AG09309 (cell line): ENCODE measurements at regions not wholly inside any gene's neighbourhood (a gene's known extent, or its start where the extent isn't known, plus 50 kb on each side); places are given as distances from the start of the nearest gene placed in this dataset.
"Not testable (repeated sequence)": the region's sequence is repeated elsewhere in the genome, so short reads cannot be mapped to it uniquely, and the experiment has no call there.

ENCODE experiments used
- DNase-seq: peaks from one replicate; pipeline ENCODE4 v3.0.0-alpha.2; 2010; ENCODE audit warnings: low read depth
- H3K4me3 ChIP-seq: 2 replicates; pipeline ENCODE4 v1.5.1; 2011; ENCODE audit warnings: mild to moderate bottlenecking, low read depth, low read length, moderate library complexity; ENCODE audit not compliant: control insufficient read depth
- TF ChIP-seq, protein P1 (sequence below): IDR thresholded peaks from 2 replicates; pipeline ENCODE4 v1.5.1; 2011; ENCODE audit warnings: mild to moderate bottlenecking, low read depth, low read length, inconsistent platforms; ENCODE audit not compliant: insufficient read depth, control insufficient read depth; ENCODE audit errors: missing control alignments

DNA sequence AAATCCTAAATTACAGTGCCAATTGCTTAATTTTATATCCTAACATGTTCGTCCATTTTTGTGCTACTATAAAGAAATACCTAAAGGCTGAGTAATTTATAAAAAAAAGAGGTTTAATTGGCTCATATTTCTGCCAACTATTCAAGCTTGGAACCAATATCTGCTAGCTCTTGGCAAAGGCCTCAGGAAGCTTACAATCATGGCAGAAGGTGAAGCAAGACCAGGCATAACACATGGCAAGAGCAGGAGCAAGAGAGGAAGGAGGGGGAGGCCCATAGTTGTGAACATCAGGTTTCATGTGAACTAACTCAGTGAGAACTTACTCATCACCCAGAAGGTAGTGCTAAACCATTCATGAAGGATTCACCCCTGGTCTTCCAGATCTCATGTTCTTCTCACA is 494.3 kb downstream of the CCER1 start:
- TF ChIP-seq, protein P1, sequence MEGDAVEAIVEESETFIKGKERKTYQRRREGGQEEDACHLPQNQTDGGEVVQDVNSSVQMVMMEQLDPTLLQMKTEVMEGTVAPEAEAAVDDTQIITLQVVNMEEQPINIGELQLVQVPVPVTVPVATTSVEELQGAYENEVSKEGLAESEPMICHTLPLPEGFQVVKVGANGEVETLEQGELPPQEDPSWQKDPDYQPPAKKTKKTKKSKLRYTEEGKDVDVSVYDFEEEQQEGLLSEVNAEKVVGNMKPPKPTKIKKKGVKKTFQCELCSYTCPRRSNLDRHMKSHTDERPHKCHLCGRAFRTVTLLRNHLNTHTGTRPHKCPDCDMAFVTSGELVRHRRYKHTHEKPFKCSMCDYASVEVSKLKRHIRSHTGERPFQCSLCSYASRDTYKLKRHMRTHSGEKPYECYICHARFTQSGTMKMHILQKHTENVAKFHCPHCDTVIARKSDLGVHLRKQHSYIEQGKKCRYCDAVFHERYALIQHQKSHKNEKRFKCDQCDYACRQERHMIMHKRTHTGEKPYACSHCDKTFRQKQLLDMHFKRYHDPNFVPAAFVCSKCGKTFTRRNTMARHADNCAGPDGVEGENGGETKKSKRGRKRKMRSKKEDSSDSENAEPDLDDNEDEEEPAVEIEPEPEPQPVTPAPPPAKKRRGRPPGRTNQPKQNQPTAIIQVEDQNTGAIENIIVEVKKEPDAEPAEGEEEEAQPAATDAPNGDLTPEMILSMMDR: no peak
- peak; percentile 21 for DNase-seq

DNA sequence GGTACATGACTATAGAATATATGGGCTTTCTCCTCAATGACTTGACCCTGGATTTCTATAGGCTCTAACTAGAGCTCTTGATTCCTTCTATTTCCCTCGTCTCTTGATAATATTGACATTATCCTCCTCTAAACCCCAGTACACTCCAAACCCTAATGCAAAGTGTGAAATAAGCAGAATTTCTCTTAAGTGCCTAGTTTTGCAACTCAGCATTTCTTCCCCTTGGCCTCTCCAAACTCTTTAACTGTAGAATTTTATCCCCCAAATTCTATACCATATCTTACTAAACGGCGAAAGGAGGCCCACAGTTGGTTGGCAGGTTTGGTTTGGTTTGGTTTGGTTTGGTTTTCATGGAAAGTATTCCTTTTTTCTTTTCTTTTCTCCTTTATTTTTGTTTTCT is 498.7 kb downstream of the CCER1 start:
- DNase-seq: no peak
- no peak overlapping the region for H3K4me3 ChIP-seq
- TF ChIP-seq, protein P1: no peak

More for the DNA sequence above, 494.3 kb downstream of the CCER1 start:
- H3K4me3 ChIP-seq: no peak overlapping the region

DNA sequence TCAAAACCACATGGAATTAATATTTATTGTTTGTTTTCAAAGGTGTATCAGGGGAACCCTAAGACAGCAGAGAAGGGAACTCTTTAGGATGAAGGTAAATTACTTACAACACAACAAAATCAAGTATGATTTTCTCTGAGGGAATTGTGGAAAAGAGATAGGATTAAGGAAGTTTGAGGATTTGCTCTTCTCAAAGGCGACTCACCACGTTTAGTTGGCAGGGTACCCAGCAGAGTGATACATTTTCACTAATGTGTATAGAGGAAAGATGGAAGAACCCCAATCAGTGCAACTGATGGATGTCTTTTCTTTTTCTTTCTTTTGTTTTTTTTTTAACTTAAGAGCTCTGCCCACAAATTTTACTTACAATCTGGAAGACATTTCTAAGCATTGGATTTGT is 499.2 kb downstream of the CCER1 start:
- no peak for DNase-seq
- TF ChIP-seq, protein P1: no peak
- H3K4me3 ChIP-seq: no peak overlapping the region

DNA sequence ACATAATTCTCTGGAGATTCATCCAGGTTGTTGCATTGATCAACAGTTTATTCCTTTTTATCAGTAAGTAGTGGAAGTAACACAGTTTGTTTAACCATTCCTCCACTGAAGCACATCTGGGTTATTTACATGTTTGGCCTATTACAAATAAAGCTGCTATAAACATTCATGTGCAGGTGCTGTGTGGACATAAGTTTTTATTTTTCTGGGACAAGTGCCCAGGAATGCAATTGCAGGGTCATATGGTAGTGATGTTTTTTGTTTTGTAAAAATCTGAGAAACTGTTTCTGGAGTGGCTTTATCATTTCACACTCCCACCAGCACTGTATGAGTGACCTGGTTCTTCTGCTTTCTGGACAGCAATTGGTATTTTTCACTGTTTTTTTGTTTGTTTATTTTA is 505.4 kb downstream of the CCER1 start:
- TF ChIP-seq, protein P1: no peak
- no peak overlapping the region for H3K4me3 ChIP-seq
- no peak for DNase-seq

DNA sequence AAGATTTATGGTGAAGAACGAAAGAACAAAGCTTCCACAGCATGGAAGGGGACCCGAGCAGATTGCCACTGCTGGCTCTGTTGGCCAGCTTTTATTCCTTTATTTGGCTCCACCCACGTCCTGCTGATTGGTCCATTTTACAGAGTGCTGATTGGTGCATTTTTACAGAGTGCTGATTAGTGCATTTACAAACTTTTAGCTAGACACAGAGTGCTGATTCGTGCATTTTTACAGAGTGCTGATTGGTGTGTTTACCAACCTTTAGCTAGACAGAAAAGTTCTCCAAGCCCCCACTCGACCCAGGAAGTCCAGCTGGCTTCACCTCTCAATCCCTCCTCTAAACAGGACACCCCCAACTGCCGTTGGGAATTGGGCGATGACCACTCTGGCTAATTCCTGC is 511.5 kb downstream of the CCER1 start:
- DNase-seq, H3K4me3 ChIP-seq: not testable (repeated sequence)

DNA sequence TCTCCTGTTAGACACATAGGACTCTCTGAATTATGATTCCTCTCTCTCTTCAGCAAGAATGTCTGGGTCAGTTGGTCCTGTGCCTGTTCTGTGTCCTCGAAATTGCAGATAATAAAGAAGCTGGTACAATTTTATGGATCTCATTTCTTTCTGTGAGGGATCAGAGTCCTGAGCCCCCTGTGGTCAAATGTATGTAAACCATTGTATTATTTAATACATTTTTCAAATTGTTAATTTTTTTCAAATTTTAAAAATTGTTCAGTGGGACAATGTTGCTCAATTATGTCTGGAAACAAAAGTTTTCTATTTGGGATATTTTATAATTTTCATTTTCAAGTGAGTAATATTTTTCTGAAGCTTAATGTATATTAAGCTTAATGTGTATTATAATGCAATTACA is 513.5 kb downstream of the CCER1 start:
- H3K4me3 ChIP-seq: no peak overlapping the region
- no peak for DNase-seq
- TF ChIP-seq, protein P1: no peak

DNA sequence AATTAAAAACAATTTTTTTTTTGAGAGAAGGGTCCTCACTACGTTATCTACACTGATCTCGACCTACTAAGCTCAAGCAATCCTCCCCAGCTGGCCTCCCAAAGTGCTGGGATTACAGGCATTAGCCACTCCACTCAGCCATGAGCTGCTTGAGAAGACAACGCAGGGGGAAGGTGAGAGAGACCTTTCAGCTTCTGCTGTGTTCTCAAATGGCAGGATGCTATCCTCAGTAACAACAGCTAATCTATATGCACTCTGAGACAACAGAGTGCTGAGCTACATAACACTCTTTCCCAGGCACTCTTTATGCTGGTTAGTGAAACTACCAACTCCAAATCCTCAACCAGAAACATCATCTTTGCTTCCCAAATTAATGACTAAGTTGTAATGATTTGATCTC is 526.1 kb downstream of the CCER1 start:
- no peak for DNase-seq
- H3K4me3 ChIP-seq: no peak overlapping the region
- TF ChIP-seq, protein P1: no peak
